H1 (cell line): ENCODE measurements at regions not wholly inside any gene's neighbourhood (a gene's known extent, or its start where the extent isn't known, plus 50 kb on each side); places are given as distances from the start of the nearest gene placed in this dataset.

ENCODE experiments used
- CEBPB ChIP-seq: IDR thresholded peaks from 2 replicates; pipeline ENCODE4 v1.6.1; 2012; ENCODE audit warnings: low read depth, low read length
- HDAC6 ChIP-seq: IDR thresholded peaks from one replicate; pipeline ENCODE4 v1.7.1; 2012; ENCODE audit warnings: low read depth, mild to moderate bottlenecking, inconsistent platforms, low read length, moderate library complexity
- MAFK ChIP-seq: IDR thresholded peaks from 2 replicates; pipeline ENCODE4 v1.6.1; 2012; ENCODE audit warnings: low read depth, mild to moderate bottlenecking, improper control_type of control experiment, low read length
- RFX5 ChIP-seq: IDR thresholded peaks from 2 replicates; pipeline ENCODE4 v1.6.1; 2011; ENCODE audit warnings: low read depth, low read length, improper control_type of control experiment, borderline replicate concordance
- RXRA ChIP-seq: IDR thresholded peaks from 2 replicates; pipeline ENCODE4 v1.6.1; 2011; ENCODE audit warnings: low read depth, mild to moderate bottlenecking, low read length, moderate library complexity; ENCODE audit not compliant: insufficient read depth
- SIX5 ChIP-seq: IDR thresholded peaks from 2 replicates; pipeline ENCODE4 v1.6.1; 2011; ENCODE audit warnings: mild to moderate bottlenecking, low read depth, low read length
- TAF1 ChIP-seq: IDR thresholded peaks from 2 replicates; pipeline ENCODE4 v1.6.1; 2011; ENCODE audit warnings: mild to moderate bottlenecking, low read depth, low read length
- TAF7 ChIP-seq: optimal IDR thresholded peaks from 2 replicates; pipeline ENCODE3; 2011; ENCODE audit warnings: low read depth, mild to moderate bottlenecking, inconsistent platforms, low read length, moderate library complexity, borderline replicate concordance
- TEAD4 ChIP-seq: IDR thresholded peaks from 2 replicates; pipeline ENCODE4 v1.6.1; 2012; ENCODE audit warnings: low read depth, low read length, inconsistent platforms, mixed read lengths
- TF ChIP-seq, protein P1 (sequence below): fragments of 300-600 bp; sonication (generic); IDR thresholded peaks from 2 replicates; pipeline ENCODE4 v1.7.1; 2012; ENCODE audit warnings: low read length, moderate library complexity, mild to moderate bottlenecking, inconsistent platforms; ENCODE audit not compliant: insufficient replicate concordance
- TF ChIP-seq, protein P2 (sequence below): IDR thresholded peaks from 2 replicates; pipeline ENCODE4 v1.6.1; 2011; ENCODE audit warnings: low read depth, mild to moderate bottlenecking, low read length; ENCODE audit not compliant: insufficient read depth

DNA sequence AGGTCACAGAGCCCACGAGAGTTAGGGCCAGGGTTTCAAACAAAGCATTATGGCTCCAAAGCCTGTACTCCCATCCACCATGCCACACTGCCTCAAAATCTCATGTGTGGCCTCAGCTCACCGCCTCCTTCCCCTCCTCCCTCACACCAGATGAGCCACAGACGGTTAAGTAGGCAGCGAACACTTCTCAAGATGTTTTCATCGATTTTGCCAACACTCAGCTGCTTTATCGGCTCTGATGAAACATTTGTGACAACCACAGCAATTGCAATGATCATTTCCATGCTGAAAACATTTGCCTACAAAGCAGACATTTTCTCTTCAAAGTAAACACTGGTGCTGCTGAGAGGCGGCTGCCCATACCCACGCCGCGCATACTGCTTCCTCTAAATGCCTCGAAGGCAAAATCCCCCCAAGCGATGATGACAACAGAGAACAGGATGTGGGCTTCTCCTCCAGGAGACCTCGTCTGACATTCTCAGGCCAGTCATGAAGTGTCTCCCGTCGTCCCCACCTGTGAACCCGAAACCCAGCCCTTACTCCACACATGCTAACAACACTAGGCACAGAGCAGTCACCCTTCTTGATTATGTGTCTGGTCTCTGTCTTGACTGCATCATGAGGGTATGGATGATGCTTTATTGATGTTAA lies 599.2 kb downstream of the SOX6 start (continued):
- TF ChIP-seq, protein P1, sequence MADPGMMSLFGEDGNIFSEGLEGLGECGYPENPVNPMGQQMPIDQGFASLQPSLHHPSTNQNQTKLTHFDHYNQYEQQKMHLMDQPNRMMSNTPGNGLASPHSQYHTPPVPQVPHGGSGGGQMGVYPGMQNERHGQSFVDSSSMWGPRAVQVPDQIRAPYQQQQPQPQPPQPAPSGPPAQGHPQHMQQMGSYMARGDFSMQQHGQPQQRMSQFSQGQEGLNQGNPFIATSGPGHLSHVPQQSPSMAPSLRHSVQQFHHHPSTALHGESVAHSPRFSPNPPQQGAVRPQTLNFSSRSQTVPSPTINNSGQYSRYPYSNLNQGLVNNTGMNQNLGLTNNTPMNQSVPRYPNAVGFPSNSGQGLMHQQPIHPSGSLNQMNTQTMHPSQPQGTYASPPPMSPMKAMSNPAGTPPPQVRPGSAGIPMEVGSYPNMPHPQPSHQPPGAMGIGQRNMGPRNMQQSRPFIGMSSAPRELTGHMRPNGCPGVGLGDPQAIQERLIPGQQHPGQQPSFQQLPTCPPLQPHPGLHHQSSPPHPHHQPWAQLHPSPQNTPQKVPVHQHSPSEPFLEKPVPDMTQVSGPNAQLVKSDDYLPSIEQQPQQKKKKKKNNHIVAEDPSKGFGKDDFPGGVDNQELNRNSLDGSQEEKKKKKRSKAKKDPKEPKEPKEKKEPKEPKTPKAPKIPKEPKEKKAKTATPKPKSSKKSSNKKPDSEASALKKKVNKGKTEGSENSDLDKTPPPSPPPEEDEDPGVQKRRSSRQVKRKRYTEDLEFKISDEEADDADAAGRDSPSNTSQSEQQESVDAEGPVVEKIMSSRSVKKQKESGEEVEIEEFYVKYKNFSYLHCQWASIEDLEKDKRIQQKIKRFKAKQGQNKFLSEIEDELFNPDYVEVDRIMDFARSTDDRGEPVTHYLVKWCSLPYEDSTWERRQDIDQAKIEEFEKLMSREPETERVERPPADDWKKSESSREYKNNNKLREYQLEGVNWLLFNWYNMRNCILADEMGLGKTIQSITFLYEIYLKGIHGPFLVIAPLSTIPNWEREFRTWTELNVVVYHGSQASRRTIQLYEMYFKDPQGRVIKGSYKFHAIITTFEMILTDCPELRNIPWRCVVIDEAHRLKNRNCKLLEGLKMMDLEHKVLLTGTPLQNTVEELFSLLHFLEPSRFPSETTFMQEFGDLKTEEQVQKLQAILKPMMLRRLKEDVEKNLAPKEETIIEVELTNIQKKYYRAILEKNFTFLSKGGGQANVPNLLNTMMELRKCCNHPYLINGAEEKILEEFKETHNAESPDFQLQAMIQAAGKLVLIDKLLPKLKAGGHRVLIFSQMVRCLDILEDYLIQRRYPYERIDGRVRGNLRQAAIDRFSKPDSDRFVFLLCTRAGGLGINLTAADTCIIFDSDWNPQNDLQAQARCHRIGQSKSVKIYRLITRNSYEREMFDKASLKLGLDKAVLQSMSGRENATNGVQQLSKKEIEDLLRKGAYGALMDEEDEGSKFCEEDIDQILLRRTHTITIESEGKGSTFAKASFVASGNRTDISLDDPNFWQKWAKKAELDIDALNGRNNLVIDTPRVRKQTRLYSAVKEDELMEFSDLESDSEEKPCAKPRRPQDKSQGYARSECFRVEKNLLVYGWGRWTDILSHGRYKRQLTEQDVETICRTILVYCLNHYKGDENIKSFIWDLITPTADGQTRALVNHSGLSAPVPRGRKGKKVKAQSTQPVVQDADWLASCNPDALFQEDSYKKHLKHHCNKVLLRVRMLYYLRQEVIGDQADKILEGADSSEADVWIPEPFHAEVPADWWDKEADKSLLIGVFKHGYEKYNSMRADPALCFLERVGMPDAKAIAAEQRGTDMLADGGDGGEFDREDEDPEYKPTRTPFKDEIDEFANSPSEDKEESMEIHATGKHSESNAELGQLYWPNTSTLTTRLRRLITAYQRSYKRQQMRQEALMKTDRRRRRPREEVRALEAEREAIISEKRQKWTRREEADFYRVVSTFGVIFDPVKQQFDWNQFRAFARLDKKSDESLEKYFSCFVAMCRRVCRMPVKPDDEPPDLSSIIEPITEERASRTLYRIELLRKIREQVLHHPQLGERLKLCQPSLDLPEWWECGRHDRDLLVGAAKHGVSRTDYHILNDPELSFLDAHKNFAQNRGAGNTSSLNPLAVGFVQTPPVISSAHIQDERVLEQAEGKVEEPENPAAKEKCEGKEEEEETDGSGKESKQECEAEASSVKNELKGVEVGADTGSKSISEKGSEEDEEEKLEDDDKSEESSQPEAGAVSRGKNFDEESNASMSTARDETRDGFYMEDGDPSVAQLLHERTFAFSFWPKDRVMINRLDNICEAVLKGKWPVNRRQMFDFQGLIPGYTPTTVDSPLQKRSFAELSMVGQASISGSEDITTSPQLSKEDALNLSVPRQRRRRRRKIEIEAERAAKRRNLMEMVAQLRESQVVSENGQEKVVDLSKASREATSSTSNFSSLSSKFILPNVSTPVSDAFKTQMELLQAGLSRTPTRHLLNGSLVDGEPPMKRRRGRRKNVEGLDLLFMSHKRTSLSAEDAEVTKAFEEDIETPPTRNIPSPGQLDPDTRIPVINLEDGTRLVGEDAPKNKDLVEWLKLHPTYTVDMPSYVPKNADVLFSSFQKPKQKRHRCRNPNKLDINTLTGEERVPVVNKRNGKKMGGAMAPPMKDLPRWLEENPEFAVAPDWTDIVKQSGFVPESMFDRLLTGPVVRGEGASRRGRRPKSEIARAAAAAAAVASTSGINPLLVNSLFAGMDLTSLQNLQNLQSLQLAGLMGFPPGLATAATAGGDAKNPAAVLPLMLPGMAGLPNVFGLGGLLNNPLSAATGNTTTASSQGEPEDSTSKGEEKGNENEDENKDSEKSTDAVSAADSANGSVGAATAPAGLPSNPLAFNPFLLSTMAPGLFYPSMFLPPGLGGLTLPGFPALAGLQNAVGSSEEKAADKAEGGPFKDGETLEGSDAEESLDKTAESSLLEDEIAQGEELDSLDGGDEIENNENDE, result no peak
- no peak for TF ChIP-seq HDAC6
- TF ChIP-seq SIX5, result no peak
- no peak for TF ChIP-seq CEBPB
- no peak for TF ChIP-seq RXRA
- TF ChIP-seq, protein P2, sequence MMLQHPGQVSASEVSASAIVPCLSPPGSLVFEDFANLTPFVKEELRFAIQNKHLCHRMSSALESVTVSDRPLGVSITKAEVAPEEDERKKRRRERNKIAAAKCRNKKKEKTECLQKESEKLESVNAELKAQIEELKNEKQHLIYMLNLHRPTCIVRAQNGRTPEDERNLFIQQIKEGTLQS, result no peak
- TF ChIP-seq TAF7, result no peak
- TF ChIP-seq MAFK, result no peak
- TF ChIP-seq TEAD4, result no peak
- no peak for TF ChIP-seq TAF1
- no peak for TF ChIP-seq RFX5
